HEK293 (cell line): ENCODE measurements at regions not wholly inside any gene's neighbourhood (a gene's known extent, or its start where the extent isn't known, plus 50 kb on each side); places are given as distances from the start of the nearest gene placed in this dataset.

Experiments
- BCL11A ChIP-seq: fragments of 450-650 bp; formaldehyde crosslinking; IDR thresholded peaks from 2 replicates; pipeline ENCODE4 v1.5.1; 2016; ENCODE audit warnings: low read depth, missing biosample characterization, missing genetic modification characterization
- GLIS1 ChIP-seq: fragments of 450-650 bp; formaldehyde crosslinking; IDR thresholded peaks from 2 replicates; pipeline ENCODE4 v1.5.1; 2016; ENCODE audit warnings: missing biosample characterization, missing genetic modification characterization
- GLIS2 ChIP-seq: fragments of 450-650 bp; formaldehyde crosslinking; IDR thresholded peaks from 2 replicates; pipeline ENCODE4 v1.5.1; 2016; ENCODE audit warnings: missing biosample characterization, missing genetic modification characterization
- REST ChIP-seq: fragments of 450-650 bp; formaldehyde crosslinking; IDR thresholded peaks from 2 replicates; pipeline ENCODE4 v1.5.1; 2016; ENCODE audit warnings: missing biosample characterization, missing genetic modification characterization
- ZNF549 ChIP-seq: fragments of 450-650 bp; IDR thresholded peaks from 2 replicates; pipeline ENCODE4 v1.5.1; 2018; ENCODE audit warnings: missing biosample characterization, missing genetic modification characterization, mild to moderate bottlenecking, inconsistent platforms, moderate library complexity
- TF ChIP-seq, protein P1 (sequence below): fragments of 450-650 bp; formaldehyde crosslinking; IDR thresholded peaks from 2 replicates; pipeline ENCODE4 v1.5.1; 2016; ENCODE audit warnings: missing biosample characterization, missing genetic modification characterization

GRCh38 chr19:31562966-31563612 is 213.9 kb upstream of the TSHZ3 start:
- TF ChIP-seq, protein P1, sequence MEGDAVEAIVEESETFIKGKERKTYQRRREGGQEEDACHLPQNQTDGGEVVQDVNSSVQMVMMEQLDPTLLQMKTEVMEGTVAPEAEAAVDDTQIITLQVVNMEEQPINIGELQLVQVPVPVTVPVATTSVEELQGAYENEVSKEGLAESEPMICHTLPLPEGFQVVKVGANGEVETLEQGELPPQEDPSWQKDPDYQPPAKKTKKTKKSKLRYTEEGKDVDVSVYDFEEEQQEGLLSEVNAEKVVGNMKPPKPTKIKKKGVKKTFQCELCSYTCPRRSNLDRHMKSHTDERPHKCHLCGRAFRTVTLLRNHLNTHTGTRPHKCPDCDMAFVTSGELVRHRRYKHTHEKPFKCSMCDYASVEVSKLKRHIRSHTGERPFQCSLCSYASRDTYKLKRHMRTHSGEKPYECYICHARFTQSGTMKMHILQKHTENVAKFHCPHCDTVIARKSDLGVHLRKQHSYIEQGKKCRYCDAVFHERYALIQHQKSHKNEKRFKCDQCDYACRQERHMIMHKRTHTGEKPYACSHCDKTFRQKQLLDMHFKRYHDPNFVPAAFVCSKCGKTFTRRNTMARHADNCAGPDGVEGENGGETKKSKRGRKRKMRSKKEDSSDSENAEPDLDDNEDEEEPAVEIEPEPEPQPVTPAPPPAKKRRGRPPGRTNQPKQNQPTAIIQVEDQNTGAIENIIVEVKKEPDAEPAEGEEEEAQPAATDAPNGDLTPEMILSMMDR (tag by site-specific recombination): no peak
- TF ChIP-seq BCL11A (tag by site-specific recombination) (no peak), ZNF549 (tag by site-specific recombination) (no peak), REST (no peak), GLIS1 (tag by site-specific recombination) (no peak), GLIS2 (tag by site-specific recombination) (no peak)
